Endothelial cell (in vitro differentiated cells): ENCODE measurements at regions not wholly inside any gene's neighbourhood (a gene's known extent, or its start where the extent isn't known, plus 50 kb on each side); places are given as distances from the start of the nearest gene placed in this dataset.

Source experiments
- DNase-seq: peaks from one replicate; pipeline ENCODE4 v3.0.0; 2021; ENCODE audit warnings: low spot score
- H3K27ac Mint-ChIP-seq: one replicate; pipeline ENCODE4 v1.8.0; 2021; ENCODE audit warnings: mixed read lengths, inconsistent platforms; ENCODE audit not compliant: unreplicated experiment
- H3K27me3 Mint-ChIP-seq: one replicate; pipeline ENCODE4 v1.8.0; 2021; ENCODE audit warnings: mild to moderate bottlenecking, moderate library complexity, mixed read lengths, inconsistent platforms; ENCODE audit not compliant: unreplicated experiment
- H3K36me3 Mint-ChIP-seq: one replicate; pipeline ENCODE4 v1.8.0; 2021; ENCODE audit warnings: mild to moderate bottlenecking, low read depth, mixed read lengths, inconsistent platforms; ENCODE audit not compliant: unreplicated experiment
- H3K4me1 Mint-ChIP-seq: one replicate; pipeline ENCODE4 v1.8.0; 2021; ENCODE audit warnings: mild to moderate bottlenecking, mixed read lengths, inconsistent platforms; ENCODE audit not compliant: unreplicated experiment
- H3K4me3 Mint-ChIP-seq: one replicate; pipeline ENCODE4 v1.8.0; 2021; ENCODE audit warnings: mild to moderate bottlenecking, mixed read lengths, inconsistent platforms; ENCODE audit not compliant: unreplicated experiment
- H3K9me3 Mint-ChIP-seq: one replicate; pipeline ENCODE4 v1.8.0; 2021; ENCODE audit warnings: mixed read lengths, inconsistent platforms; ENCODE audit not compliant: unreplicated experiment
- TF ChIP-seq, protein P1 (sequence below): fragments of 200-600 bp; sonication (generic); IDR thresholded peaks from one replicate; pipeline ENCODE4 v1.5.0; 2021; ENCODE audit warnings: antibody characterized with exemption; ENCODE audit not compliant: unreplicated experiment

- Mint-ChIP-seq H3K9me3 (no peaks in the 10 kb centered on the region), H3K27ac (no peak overlapping the region), H3K4me1 (no peaks in the 10 kb centered on the region), H3K27me3 (peaks cover 8% of the 10 kb centered on the region), H3K4me3 (no peak overlapping the region), H3K36me3 (no peaks in the 10 kb centered on the region)
- TF ChIP-seq, protein P1, sequence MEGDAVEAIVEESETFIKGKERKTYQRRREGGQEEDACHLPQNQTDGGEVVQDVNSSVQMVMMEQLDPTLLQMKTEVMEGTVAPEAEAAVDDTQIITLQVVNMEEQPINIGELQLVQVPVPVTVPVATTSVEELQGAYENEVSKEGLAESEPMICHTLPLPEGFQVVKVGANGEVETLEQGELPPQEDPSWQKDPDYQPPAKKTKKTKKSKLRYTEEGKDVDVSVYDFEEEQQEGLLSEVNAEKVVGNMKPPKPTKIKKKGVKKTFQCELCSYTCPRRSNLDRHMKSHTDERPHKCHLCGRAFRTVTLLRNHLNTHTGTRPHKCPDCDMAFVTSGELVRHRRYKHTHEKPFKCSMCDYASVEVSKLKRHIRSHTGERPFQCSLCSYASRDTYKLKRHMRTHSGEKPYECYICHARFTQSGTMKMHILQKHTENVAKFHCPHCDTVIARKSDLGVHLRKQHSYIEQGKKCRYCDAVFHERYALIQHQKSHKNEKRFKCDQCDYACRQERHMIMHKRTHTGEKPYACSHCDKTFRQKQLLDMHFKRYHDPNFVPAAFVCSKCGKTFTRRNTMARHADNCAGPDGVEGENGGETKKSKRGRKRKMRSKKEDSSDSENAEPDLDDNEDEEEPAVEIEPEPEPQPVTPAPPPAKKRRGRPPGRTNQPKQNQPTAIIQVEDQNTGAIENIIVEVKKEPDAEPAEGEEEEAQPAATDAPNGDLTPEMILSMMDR = no peak
- no peak for DNase-seq
Observed at GRCh38 chr16:86093801-86094750, 195.1 kb downstream of the IRF8 start.

DNA sequence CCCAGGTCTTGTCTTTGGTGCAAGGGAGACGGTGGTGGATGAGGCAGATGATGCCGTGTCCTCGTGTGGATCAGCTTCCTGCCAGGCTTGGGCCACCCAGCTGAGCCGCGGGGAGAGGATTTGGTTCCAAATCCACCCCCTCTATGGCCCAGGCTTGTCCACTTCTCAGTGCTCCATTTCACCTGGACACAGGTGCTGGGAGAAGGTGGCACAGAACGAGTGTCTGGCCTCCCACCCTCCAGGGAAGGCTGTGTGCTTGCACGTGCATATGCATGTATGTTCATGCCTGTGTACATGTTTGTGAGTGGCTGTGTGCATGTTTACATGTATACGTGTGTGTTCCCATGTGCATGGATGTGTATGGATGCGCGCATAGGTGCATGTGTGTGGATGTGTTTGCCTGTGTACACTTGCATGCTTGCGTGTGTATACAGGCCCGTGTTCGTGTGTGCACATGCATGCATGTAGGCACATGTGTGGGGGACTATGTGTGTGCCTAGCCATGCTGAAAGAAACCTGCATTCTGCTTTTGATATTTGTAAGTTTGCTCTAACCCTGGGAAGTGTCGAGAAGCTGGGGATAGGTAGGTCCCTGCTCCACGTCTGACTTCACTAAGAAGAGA is 196.3 kb downstream of the IRF8 start:
- DNase-seq = no peak
- Mint-ChIP-seq H3K36me3 (no peaks in the 10 kb centered on the region), H3K27me3 (peaks cover 8% of the 10 kb centered on the region), H3K9me3 (no peaks in the 10 kb centered on the region), H3K4me1 (no peaks in the 10 kb centered on the region), H3K4me3 (no peak overlapping the region), H3K27ac (no peak overlapping the region)
- TF ChIP-seq, protein P1 = no peak

- TF ChIP-seq, protein P1 = no peak
- H3K27me3 Mint-ChIP-seq = peaks cover 8% of the 10 kb centered on the region
- H3K4me3 Mint-ChIP-seq = no peak overlapping the region
- no peaks in the 10 kb centered on the region for H3K9me3 Mint-ChIP-seq
- no peak for DNase-seq
- H3K36me3 Mint-ChIP-seq = no peaks in the 10 kb centered on the region
- H3K4me1 Mint-ChIP-seq = no peaks in the 10 kb centered on the region
- H3K27ac Mint-ChIP-seq = no peak overlapping the region
Observed at GRCh38 chr16:86095906-86096485, 197.0 kb downstream of the IRF8 start.

DNA sequence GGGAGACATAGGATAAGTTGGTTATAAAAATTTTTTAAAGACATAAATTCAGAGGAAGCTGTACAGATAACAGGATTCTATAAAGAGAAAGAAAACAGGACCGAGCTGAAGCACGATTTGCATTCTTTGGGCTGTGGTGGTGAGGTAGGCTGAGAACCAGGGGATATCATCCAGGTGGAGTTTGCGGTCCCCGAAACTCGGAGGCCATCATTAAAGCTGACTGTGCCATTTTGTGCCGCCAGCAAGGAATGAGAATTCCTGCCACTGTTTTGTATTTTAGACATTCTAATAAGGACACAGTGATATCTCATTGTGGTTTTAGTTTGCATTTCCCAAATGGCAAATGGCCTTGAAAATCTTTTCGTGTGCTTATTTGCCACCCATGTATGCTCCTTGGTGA is 197.9 kb downstream of the IRF8 start:
- no peak for DNase-seq
- no peaks in the 10 kb centered on the region for H3K9me3 Mint-ChIP-seq
- peaks cover 5% of the 10 kb centered on the region for H3K27me3 Mint-ChIP-seq
- no peak overlapping the region for H3K4me3 Mint-ChIP-seq
- no peaks in the 10 kb centered on the region for H3K36me3 Mint-ChIP-seq
- no peak overlapping the region for H3K27ac Mint-ChIP-seq
- TF ChIP-seq, protein P1 = no peak
- H3K4me1 Mint-ChIP-seq = no peaks in the 10 kb centered on the region
